Smooth muscle cell (in vitro differentiated cells): ENCODE measurements at regions not wholly inside any gene's neighbourhood (a gene's known extent, or its start where the extent isn't known, plus 50 kb on each side); places are given as distances from the start of the nearest gene placed in this dataset.

Experiments
- DNase-seq: peaks from one replicate; lab custom pipeline; 2025; ENCODE audit not compliant: unreplicated experiment; lab: John Stamatoyannopoulos, UW
- H2AFZ ChIP-seq: fragments of 200-600 bp; sonication (generic); 2 replicates; pipeline ENCODE4 v1.6.0; 2016; ENCODE audit warnings: antibody characterized with exemption, low read depth, mild to moderate bottlenecking
- H3F3A ChIP-seq: fragments of 200-600 bp; sonication (generic); 2 replicates; pipeline ENCODE4 v1.6.0; 2017; ENCODE audit warnings: antibody characterized with exemption, low read depth
- H3K27ac ChIP-seq: fragments of 200-600 bp; sonication (generic); 2 replicates; pipeline ENCODE4 v1.5.1; 2016; ENCODE audit warnings: low read depth, mild to moderate bottlenecking
- H3K27me3 ChIP-seq: fragments of 200-600 bp; sonication (generic); 2 replicates; pipeline ENCODE4 v1.6.1; 2016; ENCODE audit warnings: low read depth, mild to moderate bottlenecking
- H3K36me3 ChIP-seq: fragments of 200-600 bp; sonication (generic); 2 replicates; pipeline ENCODE4 v1.5.1; 2016; ENCODE audit warnings: low read depth
- H3K4me1 ChIP-seq: fragments of 200-600 bp; sonication (generic); 2 replicates; pipeline ENCODE4 v1.5.1; 2016; ENCODE audit warnings: low read depth
- H3K4me2 ChIP-seq: fragments of 200-600 bp; sonication (generic); 2 replicates; pipeline ENCODE4 v1.6.0; 2016; ENCODE audit warnings: mild to moderate bottlenecking
- H3K4me3 ChIP-seq: fragments of 200-600 bp; sonication (generic); 2 replicates; pipeline ENCODE4 v1.5.1; 2016; ENCODE audit warnings: mild to moderate bottlenecking
- H3K79me2 ChIP-seq: fragments of 200-600 bp; sonication (generic); 2 replicates; pipeline ENCODE4 v1.6.0; 2016; ENCODE audit warnings: low read depth, mild to moderate bottlenecking
- H3K9ac ChIP-seq: fragments of 200-600 bp; sonication (generic); 2 replicates; pipeline ENCODE4 v1.6.0; 2016; ENCODE audit warnings: low read depth
- H3K9me3 ChIP-seq: fragments of 200-600 bp; sonication (generic); replicated peaks from 2 replicates; pipeline ENCODE4 v1.5.1; 2016; ENCODE audit warnings: low read depth
- H4K20me1 ChIP-seq: fragments of 200-600 bp; sonication (generic); 2 replicates; pipeline ENCODE4 v1.6.0; 2016; ENCODE audit warnings: low read depth
- WGBS: methylation state at CpG from one replicate; pipeline ENCODE4 v1.1.7; 2016; ENCODE audit warnings: low lambda C conversion rate; 5-methylcytosine and 5-hydroxymethylcytosine counted together
- TF ChIP-seq, protein P1 (sequence below): fragments of 200-600 bp; sonication (generic); IDR thresholded peaks from 2 replicates; pipeline ENCODE4 v1.5.1; 2017; ENCODE audit warnings: borderline replicate concordance, mild to moderate bottlenecking, antibody characterized with exemption; ENCODE audit not compliant: insufficient read depth, poor library complexity, severe bottlenecking

GRCh38 chr10:78337646-78338391 is 304.2 kb downstream of the RPS24 start:
- WGBS = 84% methylated on average over 10 of the region's 10 CpGs
- DNase-seq = no peak
- Histone ChIP-seq H3K36me3 (no peaks in the 10 kb centered on the region), H3K9me3 (no peaks in the 10 kb centered on the region), H3K4me3 (no peak overlapping the region), H3K27me3 (no peaks in the 10 kb centered on the region), H3K4me1 (no peaks in the 10 kb centered on the region), H3K27ac (no peak overlapping the region), H2AFZ (no peak overlapping the region), H3K9ac (no peak overlapping the region), H3K79me2 (no peaks in the 10 kb centered on the region), H3F3A (no peaks in the 10 kb centered on the region), H3K4me2 (no peak overlapping the region), H4K20me1 (no peaks in the 10 kb centered on the region)
- TF ChIP-seq, protein P1, sequence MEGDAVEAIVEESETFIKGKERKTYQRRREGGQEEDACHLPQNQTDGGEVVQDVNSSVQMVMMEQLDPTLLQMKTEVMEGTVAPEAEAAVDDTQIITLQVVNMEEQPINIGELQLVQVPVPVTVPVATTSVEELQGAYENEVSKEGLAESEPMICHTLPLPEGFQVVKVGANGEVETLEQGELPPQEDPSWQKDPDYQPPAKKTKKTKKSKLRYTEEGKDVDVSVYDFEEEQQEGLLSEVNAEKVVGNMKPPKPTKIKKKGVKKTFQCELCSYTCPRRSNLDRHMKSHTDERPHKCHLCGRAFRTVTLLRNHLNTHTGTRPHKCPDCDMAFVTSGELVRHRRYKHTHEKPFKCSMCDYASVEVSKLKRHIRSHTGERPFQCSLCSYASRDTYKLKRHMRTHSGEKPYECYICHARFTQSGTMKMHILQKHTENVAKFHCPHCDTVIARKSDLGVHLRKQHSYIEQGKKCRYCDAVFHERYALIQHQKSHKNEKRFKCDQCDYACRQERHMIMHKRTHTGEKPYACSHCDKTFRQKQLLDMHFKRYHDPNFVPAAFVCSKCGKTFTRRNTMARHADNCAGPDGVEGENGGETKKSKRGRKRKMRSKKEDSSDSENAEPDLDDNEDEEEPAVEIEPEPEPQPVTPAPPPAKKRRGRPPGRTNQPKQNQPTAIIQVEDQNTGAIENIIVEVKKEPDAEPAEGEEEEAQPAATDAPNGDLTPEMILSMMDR = no peak

- TF ChIP-seq, protein P1 = no peak
- no peaks in the 10 kb centered on the region for H3K9me3 ChIP-seq
- H3K4me1 ChIP-seq = no peaks in the 10 kb centered on the region
- no peak overlapping the region for H3K4me2 ChIP-seq
- 97% methylated on average over 4 of the region's 4 CpGs for WGBS
- DNase-seq = no peak
- H4K20me1 ChIP-seq = no peaks in the 10 kb centered on the region
- no peak overlapping the region for H3K4me3 ChIP-seq
- no peak overlapping the region for H3K9ac ChIP-seq
- H3K27ac ChIP-seq = no peak overlapping the region
- no peaks in the 10 kb centered on the region for H3K36me3 ChIP-seq
- no peak overlapping the region for H2AFZ ChIP-seq
- H3K27me3 ChIP-seq = no peaks in the 10 kb centered on the region
- no peaks in the 10 kb centered on the region for H3K79me2 ChIP-seq
- peaks cover 4% of the 10 kb centered on the region for H3F3A ChIP-seq
These were observed 305.1 kb downstream of the RPS24 start for GRCh38 chr10:78338717-78339116.

DNA sequence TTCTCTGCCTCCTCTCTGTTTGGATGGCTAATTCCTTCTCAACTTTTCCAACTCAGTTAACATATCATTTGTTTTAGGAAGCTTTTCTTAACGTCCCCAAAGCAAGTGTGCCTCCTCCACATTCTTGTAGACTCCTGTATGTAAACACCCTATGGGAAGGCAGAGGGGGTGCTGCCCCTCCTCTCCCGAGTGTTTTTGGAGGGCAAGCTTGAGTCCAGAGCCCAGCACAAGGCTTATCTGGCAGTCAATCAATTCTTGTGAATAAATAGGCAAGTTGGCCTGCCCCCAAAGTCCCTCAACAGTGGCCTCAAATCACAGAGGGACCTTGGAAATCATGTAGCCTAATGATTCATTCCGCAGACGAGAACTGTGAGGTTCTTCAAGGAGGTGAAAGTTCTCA is 305.6 kb downstream of the RPS24 start:
- Histone ChIP-seq H3K27me3 (no peaks in the 10 kb centered on the region), H3K27ac (no peak overlapping the region), H3K9ac (no peak overlapping the region), H3K79me2 (no peaks in the 10 kb centered on the region), H4K20me1 (no peaks in the 10 kb centered on the region), H3F3A (peaks cover 4% of the 10 kb centered on the region), H2AFZ (no peak overlapping the region), H3K36me3 (no peaks in the 10 kb centered on the region), H3K4me3 (no peak overlapping the region), H3K4me1 (no peaks in the 10 kb centered on the region), H3K9me3 (no peaks in the 10 kb centered on the region), H3K4me2 (no peak overlapping the region)
- DNase-seq = no peak
- TF ChIP-seq, protein P1 = no peak
- 46% methylated on average over 4 of the region's 4 CpGs for WGBS
